GM12873 (cell line): ENCODE measurements at regions not wholly inside any gene's neighbourhood (a gene's known extent, or its start where the extent isn't known, plus 50 kb on each side); places are given as distances from the start of the nearest gene placed in this dataset.
A peak's percentile ranks its signal among the peaks of the same experiment; 100 is the strongest.

ENCODE experiments used
- TF ChIP-seq, protein P1 (sequence below): IDR thresholded peaks from 2 replicates; pipeline ENCODE4 v1.5.1; 2012; ENCODE audit warnings: low read depth, mild to moderate bottlenecking, moderate library complexity, low read length, control low read depth; ENCODE audit not compliant: insufficient read depth; ENCODE audit errors: missing control alignments

DNA sequence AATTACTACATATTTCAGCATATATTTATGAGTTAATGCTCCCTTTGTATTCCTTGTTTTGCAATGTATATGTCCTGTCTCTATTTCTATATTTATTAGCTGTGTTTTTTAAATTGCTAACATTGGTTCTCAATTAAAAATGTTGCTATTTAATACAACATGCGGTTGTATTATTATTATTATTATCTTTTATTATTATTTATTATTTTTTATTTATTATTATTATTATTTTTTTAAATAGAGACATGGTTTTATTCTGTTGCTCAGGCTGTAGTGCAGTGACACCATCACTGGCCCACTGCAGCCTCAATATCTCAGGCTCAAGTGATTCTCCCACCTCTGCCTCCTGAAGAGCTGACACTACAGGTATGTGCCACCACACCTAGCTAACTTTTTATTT lies 1005.9 kb upstream of the ADGRL3 start:
- TF ChIP-seq, protein P1, sequence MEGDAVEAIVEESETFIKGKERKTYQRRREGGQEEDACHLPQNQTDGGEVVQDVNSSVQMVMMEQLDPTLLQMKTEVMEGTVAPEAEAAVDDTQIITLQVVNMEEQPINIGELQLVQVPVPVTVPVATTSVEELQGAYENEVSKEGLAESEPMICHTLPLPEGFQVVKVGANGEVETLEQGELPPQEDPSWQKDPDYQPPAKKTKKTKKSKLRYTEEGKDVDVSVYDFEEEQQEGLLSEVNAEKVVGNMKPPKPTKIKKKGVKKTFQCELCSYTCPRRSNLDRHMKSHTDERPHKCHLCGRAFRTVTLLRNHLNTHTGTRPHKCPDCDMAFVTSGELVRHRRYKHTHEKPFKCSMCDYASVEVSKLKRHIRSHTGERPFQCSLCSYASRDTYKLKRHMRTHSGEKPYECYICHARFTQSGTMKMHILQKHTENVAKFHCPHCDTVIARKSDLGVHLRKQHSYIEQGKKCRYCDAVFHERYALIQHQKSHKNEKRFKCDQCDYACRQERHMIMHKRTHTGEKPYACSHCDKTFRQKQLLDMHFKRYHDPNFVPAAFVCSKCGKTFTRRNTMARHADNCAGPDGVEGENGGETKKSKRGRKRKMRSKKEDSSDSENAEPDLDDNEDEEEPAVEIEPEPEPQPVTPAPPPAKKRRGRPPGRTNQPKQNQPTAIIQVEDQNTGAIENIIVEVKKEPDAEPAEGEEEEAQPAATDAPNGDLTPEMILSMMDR, result no peak

DNA sequence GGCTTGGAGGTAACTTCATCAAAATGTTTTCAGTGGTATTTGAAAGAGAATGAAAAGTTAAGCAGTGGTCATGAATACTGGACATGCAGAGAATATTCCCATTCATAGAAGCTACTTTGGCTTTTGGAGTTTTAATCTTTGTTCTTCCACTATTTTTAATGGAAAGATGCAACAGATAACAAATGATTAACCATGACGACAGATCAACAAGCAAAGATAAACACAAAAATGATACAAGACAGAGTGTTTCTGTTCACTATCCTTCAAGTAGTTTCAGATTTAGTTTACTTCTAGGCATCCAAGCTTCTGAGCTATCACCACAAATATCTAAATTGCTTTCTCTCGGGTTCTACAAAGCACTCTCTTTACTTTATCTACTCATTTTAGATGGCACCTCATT lies 1004.9 kb upstream of the ADGRL3 start:
- TF ChIP-seq, protein P1, result no peak

DNA sequence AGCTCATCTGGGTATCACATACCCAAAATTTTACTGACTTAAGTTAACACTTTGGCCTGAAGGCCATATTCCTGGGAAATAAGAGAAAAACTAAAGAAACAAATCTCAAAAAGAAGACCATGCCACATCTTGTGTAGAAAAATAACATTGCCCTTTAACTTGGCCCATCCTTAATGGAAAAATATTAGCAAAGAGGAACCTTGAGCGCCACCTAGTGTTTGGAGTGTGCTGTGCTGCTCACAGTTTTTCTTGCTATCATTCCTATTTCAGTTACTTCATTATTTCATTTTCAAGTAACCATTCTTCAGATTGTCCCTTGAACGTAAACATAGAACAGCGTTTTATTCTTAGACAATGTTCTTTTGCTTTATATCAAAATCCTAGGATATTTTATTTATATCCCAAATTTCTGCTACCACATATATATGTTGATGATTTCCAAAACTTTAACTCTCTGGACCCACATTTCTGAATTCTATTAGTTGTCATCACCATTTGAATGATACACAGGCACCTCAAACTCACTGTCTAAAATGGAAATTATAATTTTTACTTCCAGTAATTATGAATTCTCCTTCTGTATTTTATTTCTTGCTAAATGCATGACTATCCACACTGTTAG lies 999.0 kb upstream of the ADGRL3 start:
- TF ChIP-seq, protein P1, result peak; percentile 86

DNA sequence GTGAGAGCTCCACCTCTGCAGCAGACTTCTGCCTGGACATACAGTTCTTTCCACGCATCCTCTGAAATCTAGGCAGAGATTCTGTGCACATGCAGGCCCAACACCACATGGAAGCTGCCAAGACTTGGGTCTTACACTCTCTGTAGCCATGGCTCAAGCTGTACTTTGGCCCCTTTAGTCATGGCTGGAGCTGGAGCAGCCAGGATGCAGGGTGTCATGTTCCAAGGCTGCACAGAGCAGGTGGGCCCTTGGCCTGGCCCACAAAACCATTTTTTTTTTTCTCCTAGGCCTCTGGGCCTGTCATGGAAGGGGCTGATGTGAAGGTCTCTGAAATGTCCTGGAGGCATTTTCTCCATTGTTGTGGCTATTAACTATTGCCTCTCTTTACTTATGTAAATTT lies 990.5 kb upstream of the ADGRL3 start:
- TF ChIP-seq, protein P1, result no peak

DNA sequence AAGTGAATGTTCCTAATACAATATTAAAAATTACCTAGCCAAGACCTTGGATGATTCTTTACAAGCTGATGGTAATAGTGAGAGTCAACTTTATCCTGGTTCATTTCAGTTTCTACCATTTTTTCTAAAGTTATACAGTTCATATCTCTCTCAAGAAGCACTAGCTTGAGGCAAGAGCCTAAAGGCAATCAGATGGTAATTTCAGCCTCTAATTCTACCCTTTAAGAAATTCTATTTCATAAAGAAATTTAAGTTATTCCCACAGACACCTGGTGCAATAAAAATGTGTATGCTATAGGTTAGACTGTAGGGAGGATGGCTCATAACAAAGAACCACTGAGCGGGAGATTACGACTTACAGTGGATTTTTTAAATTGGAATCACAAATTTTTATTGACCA lies 984.2 kb upstream of the ADGRL3 start:
- TF ChIP-seq, protein P1, result no peak

DNA sequence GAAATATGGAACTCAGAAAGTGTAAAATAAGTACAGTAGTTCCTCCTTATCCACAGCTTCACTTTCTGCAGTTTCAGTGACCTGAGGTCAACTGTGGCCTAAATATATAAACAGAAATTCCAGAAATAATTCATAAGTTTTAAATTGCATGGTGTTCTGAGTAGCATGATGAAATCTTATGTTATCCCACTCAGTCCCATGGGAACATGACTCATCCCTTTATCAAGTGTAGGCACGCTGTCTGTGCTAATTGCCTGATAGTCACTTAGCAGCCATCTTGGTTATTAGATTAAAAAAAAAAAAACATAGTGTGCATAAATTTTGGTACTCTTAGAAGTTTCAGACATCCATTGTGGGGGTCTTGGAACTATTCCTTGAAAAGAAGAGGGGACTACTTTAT lies 983.4 kb upstream of the ADGRL3 start:
- TF ChIP-seq, protein P1, result no peak

DNA sequence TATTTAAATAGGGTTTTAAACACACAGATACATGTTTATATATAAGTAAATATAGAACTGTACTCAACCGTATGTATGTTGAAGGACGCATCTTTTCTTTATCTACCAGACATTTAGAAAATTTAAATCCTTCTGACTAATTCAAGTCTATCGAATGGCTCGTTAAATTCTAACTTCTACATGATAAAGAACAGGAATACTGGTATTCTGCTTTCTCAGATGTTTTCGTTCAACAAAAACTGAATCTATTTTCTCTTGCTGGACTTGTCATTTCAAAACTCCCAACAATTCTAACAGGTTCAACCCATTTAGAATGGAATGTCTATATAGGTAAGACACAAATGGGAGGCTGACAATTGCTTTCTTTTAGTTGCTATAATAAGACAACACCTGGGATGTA lies 978.3 kb upstream of the ADGRL3 start:
- TF ChIP-seq, protein P1, result no peak
